ENCODE measurements at regions not wholly inside any gene's neighbourhood (a gene's known extent, or its start where the extent isn't known, plus 50 kb on each side); places are given as distances from the start of the nearest gene placed in this dataset.
"Not testable (repeated sequence)": the region's sequence is repeated elsewhere in the genome, so short reads cannot be mapped to it uniquely, and the experiment has no call there.

DNA sequence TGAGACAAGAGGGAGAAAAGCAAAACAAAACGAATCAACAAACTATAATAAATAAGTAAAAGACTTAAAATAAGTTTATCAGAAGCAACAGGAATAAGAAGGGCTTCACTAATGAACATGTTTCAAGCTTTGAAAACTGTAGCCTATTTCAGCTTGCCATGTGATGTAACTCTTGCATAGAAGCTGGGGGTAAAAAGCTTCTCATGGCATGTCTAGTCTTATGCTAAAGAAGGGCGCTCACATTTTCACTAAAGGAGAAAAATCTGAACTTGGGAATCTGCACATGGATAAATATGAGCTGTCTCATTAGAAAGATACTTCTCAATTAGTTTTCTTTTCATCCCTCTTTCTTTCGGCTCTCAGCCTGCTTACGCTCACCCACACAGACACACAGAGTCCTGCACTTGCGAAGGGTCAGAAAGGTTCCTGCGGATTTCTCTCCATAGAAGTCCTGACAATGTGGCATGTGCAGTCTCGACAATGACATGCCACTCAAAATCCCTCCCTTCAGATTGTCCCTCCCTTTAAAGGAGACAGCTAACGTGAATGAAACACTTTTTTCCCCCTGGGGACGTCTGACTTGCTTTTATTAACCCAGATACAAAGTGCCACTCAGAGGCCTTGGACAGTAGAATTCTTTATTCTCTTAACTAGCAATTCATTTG is 568.9 kb upstream of the NR2F2 start:
- in situ Hi-C loops (cut with MboI; ENCODE audit: low pct_unique_long_range_greater_than_20kb, low sequenced_read_pairs, unreplicated experiment): no loop called here
- TF ChIP-seq, protein P1, sequence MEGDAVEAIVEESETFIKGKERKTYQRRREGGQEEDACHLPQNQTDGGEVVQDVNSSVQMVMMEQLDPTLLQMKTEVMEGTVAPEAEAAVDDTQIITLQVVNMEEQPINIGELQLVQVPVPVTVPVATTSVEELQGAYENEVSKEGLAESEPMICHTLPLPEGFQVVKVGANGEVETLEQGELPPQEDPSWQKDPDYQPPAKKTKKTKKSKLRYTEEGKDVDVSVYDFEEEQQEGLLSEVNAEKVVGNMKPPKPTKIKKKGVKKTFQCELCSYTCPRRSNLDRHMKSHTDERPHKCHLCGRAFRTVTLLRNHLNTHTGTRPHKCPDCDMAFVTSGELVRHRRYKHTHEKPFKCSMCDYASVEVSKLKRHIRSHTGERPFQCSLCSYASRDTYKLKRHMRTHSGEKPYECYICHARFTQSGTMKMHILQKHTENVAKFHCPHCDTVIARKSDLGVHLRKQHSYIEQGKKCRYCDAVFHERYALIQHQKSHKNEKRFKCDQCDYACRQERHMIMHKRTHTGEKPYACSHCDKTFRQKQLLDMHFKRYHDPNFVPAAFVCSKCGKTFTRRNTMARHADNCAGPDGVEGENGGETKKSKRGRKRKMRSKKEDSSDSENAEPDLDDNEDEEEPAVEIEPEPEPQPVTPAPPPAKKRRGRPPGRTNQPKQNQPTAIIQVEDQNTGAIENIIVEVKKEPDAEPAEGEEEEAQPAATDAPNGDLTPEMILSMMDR (IDR thresholded peaks at IDR 0.05; ENCODE audit: extremely low read depth, insufficient read depth, missing control alignments): no peak
- DNase-seq (ENCODE audit: low spot score): no peak

DNA sequence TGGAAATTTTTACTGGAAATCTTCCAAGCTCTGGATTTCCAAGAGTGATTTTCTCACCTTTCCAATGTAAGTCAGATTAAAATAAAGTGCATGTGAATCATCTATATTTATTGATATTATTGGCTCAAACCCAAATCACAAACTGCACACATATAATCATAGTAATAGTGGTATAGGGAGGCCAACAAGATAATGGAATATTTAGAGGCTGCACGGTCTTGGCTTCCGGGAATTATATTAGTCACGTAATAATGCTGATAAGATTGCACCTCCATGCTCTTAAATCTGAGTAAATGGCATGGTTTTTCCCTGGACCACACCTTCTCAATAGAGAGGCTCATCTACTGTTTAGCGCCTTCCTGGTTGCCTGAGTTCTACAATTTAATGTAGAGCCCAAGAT is 567.1 kb upstream of the NR2F2 start:
- in situ Hi-C loops (cut with MboI; ENCODE audit: low pct_unique_long_range_greater_than_20kb, low sequenced_read_pairs, unreplicated experiment): no loop called here
- TF ChIP-seq, protein P1 (IDR thresholded peaks at IDR 0.05; ENCODE audit: extremely low read depth, insufficient read depth, missing control alignments): no peak
- DNase-seq (ENCODE audit: low spot score): no peak

DNA sequence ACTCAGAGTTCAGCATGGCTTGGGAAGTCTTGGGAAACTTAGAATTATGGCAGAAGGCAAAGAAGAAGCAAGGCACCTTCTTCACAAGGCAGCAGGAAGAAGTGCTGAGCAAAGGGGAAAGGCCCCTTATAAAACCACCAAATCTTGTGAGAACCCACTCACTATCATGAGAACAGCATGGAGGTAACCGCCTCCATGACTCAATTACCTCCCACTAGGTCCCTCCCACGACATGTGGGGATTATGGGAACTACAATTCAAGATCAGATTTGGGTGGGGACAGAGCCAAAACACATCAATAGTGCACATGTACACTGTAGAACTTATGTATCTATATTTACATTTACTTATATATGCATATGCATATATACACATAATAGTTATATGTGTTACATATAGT is 565.3 kb upstream of the NR2F2 start:
- in situ Hi-C loops (cut with MboI; ENCODE audit: low pct_unique_long_range_greater_than_20kb, low sequenced_read_pairs, unreplicated experiment): no loop called here
- TF ChIP-seq, protein P1 (IDR thresholded peaks at IDR 0.05; ENCODE audit: extremely low read depth, insufficient read depth, missing control alignments): no peak
- no peak for DNase-seq (ENCODE audit: low spot score)

DNA sequence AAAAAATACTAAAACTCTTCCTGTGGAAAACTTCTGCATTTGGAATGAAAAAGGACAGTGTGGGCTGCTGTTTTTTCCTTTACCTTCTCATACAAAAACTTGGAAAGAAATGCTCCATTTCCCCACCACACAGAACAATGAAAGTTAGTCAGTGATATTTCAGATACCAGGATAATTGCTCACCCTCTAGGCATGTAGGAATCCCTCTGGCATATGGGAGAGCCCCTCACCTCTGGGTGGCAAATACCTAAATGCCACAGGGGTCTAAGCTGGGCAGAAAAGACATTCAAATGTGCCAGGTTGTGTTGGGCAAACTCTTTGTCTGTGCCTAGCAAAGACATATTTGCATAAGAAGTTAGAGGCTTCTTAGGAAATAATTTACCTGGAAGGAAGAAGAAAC is 560.3 kb upstream of the NR2F2 start:
- in situ Hi-C loops (cut with MboI; ENCODE audit: low pct_unique_long_range_greater_than_20kb, low sequenced_read_pairs, unreplicated experiment): no loop called here
- no peak for DNase-seq (ENCODE audit: low spot score)
- TF ChIP-seq, protein P1 (IDR thresholded peaks at IDR 0.05; ENCODE audit: extremely low read depth, insufficient read depth, missing control alignments): no peak

DNA sequence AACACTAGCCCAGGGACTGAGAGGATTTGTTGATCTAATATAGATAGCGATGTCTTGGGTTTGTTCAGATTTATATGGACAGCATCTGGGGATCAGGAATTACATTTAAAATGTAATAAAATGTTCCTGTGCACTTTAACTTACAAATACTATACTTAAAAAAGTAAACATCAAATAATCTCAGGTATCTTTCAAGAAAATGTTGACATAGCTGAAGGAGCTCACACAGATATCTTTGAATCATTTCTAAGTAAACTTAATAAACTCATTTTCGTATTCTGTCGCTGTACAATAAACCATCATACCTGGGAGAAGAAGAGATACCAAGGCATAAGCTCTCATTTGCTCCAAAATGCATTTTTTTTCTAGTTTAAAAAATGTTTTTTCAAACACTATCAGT is 557.5 kb upstream of the NR2F2 start:
- in situ Hi-C loops (cut with MboI; ENCODE audit: low pct_unique_long_range_greater_than_20kb, low sequenced_read_pairs, unreplicated experiment): no loop called here
- TF ChIP-seq, protein P1 (IDR thresholded peaks at IDR 0.05; ENCODE audit: extremely low read depth, insufficient read depth, missing control alignments): no peak
- no peak for DNase-seq (ENCODE audit: low spot score)

DNA sequence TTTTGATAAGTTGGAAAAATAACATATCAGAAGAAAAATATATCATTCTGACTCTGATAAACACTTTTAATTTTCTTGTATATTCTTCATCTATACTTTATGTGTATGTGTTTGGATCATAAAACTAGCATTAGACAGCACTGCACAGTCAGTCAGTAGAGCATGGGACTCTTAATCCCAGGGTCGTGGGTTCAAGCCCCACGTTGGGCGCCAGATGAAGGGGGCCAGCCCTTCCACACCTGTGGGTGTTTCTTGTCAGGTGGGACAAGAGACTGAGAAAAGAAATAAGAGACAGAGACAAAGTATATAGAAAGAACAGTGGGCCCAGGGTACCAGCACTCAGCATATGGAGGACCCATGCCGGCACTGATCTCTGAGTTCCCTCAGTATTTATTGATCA is 546.0 kb upstream of the NR2F2 start:
- TF ChIP-seq, protein P1 (IDR thresholded peaks at IDR 0.05; ENCODE audit: extremely low read depth, insufficient read depth, missing control alignments): no peak
- in situ Hi-C loops (cut with MboI; ENCODE audit: low pct_unique_long_range_greater_than_20kb, low sequenced_read_pairs, unreplicated experiment): no loop called here

DNA sequence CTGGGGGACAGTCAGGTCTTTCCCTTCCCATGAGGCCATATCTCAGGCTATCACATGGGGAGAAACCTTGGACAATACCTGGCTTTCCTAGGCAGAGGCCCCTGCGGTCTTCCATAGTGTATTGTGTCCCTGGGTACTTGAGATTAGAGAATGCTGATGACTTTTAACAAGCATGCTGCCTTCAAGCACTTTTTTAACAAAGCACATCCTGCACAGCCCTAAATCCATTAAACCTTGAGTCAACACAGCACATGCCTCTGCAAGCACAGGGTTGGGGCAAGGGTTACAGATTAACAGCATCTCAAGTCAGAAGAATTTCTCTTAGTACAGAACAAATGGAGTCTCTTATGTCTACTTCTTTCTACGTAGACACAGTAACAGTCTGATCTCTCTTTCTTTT is 545.2 kb upstream of the NR2F2 start:
- DNase-seq (ENCODE audit: low spot score); in situ Hi-C loops (cut with MboI; ENCODE audit: low pct_unique_long_range_greater_than_20kb, low sequenced_read_pairs, unreplicated experiment): not testable (repeated sequence)

More for the DNA sequence above, 546.0 kb upstream of the NR2F2 start:
- DNase-seq (ENCODE audit: low spot score): no peak
